Endothelial cell of umbilical vein (primary cell): ENCODE measurements at regions not wholly inside any gene's neighbourhood (a gene's known extent, or its start where the extent isn't known, plus 50 kb on each side); places are given as distances from the start of the nearest gene placed in this dataset.

Experiments
- BruUV-seq: library from RNA; stranded (reverse); fragments of 400-500 nt; replicated peaks from 2 replicates; lab custom pipeline; 2021; lab: Mats Ljungman, UMichigan
- CTCF ChIA-PET: fragments of 300-600, 350-600 bp; sonication (Branson Sonifier 250); formaldehyde crosslinking; loops from one replicate; lab custom pipeline; 2021; ENCODE audit warnings: antibody characterized with exemption, inconsistent platforms; lab: Charles Lee
- POLR2A ChIA-PET: fragments of 300-600, 350-600 bp; sonication (Branson Sonifier 250); formaldehyde crosslinking; loops from one replicate; lab custom pipeline; 2021; ENCODE audit warnings: antibody characterized with exemption, inconsistent platforms; lab: Charles Lee
- DNase-seq: peaks from one replicate; pipeline ENCODE4 v3.0.0-alpha.2; 2011; ENCODE audit warnings: low read depth, low spot score
- FAIRE-seq: peaks from 2 replicates; lab custom pipeline; 2011; peaks lifted over from hg19 to GRCh38; lab: Jason Lieb, UNC
- H2AFZ ChIP-seq: 2 replicates; pipeline ENCODE4 v1.6.0; 2012; ENCODE audit warnings: low read depth, low read length, control low read depth, inconsistent platforms
- H3K27ac ChIP-seq: 2 replicates; pipeline ENCODE4 v1.5.1; 2011; ENCODE audit warnings: low read depth, mild to moderate bottlenecking, control low read depth, low read length, moderate library complexity; ENCODE audit not compliant: insufficient read depth
- H3K27me3 ChIP-seq, 2 experiments: 2 replicates each; pipeline versions ENCODE4 v1.6.0 to v1.6.1; 2011; ENCODE audit warnings: low read length in 2 of 2, mixed read lengths in 1 of 2; ENCODE audit not compliant: control insufficient read depth in 2 of 2, insufficient read depth in 2 of 2
- H3K36me3 ChIP-seq, 2 experiments: 2 replicates in 1 of 2; 3 replicates in 1 of 2; pipeline ENCODE4 v1.5.1; 2011; ENCODE audit warnings: low read length in 2 of 2, mild to moderate bottlenecking in 1 of 2, moderate library complexity in 1 of 2; ENCODE audit not compliant: control insufficient read depth in 2 of 2, insufficient read depth in 2 of 2; ENCODE audit errors: extremely low read depth in 1 of 2
- H3K4me1 ChIP-seq: 3 replicates; pipeline ENCODE4 v1.5.1; 2011; ENCODE audit warnings: mild to moderate bottlenecking, low read length; ENCODE audit not compliant: control insufficient read depth, insufficient read depth; ENCODE audit errors: extremely low read depth
- H3K4me2 ChIP-seq: 2 replicates; pipeline ENCODE4 v1.6.1; 2011; ENCODE audit warnings: low read length, control low read depth, mixed read lengths; ENCODE audit not compliant: insufficient read depth
- H3K4me3 ChIP-seq, 3 experiments: fragments of 200-600 bp in 1 of 3; sonication (generic), shearing (Covaris generic) in 1 of 3; replicated peaks in 1 of 3; 2 replicates each; pipeline ENCODE4 v1.5.1; 2011 to 2016; ENCODE audit warnings: control low read depth in 3 of 3, low read length in 3 of 3, mild to moderate bottlenecking in 2 of 3, inconsistent platforms in 1 of 3, low read depth in 1 of 3, moderate library complexity in 1 of 3; ENCODE audit not compliant: insufficient read depth in 1 of 3
- H3K79me2 ChIP-seq: 2 replicates; pipeline ENCODE4 v1.6.0; 2012; ENCODE audit warnings: low read length, inconsistent platforms; ENCODE audit not compliant: control insufficient read depth, insufficient read depth
- H3K9ac ChIP-seq: replicated peaks from 2 replicates; pipeline ENCODE3; 2011; ENCODE audit warnings: low read length, control low read depth; ENCODE audit not compliant: insufficient read depth; ENCODE audit errors: extremely low read depth
- H3K9me1 ChIP-seq: replicated peaks from 3 replicates; pipeline ENCODE4 v1.6.0; 2011; ENCODE audit warnings: mild to moderate bottlenecking, low read length; ENCODE audit not compliant: control insufficient read depth, insufficient read depth; ENCODE audit errors: extremely low read depth
- H3K9me3 ChIP-seq: replicated peaks from 2 replicates; pipeline ENCODE4 v1.5.1; 2012; ENCODE audit warnings: low read length, inconsistent platforms; ENCODE audit not compliant: control insufficient read depth, insufficient read depth
- H4K20me1 ChIP-seq: replicated peaks from 2 replicates; pipeline ENCODE3; 2011; ENCODE audit warnings: mild to moderate bottlenecking, low read length; ENCODE audit not compliant: control insufficient read depth, insufficient read depth; ENCODE audit errors: extremely low read depth
- EZH2 ChIP-seq: IDR thresholded peaks from 2 replicates; pipeline ENCODE4 v1.6.1; 2012; ENCODE audit warnings: borderline replicate concordance, low read depth, mild to moderate bottlenecking, moderate library complexity, low read length, inconsistent platforms; ENCODE audit not compliant: severe bottlenecking
- FOS ChIP-seq: IDR thresholded peaks from 2 replicates; pipeline ENCODE4 v1.6.1; 2011; ENCODE audit warnings: mild to moderate bottlenecking, low read length, moderate library complexity, borderline replicate concordance; ENCODE audit not compliant: insufficient read depth
- GATA2 ChIP-seq: IDR thresholded peaks from 2 replicates; pipeline ENCODE4 v1.7.0; 2011; ENCODE audit warnings: low read depth, mild to moderate bottlenecking, moderate library complexity, mixed read lengths, low read length; ENCODE audit not compliant: insufficient read length, insufficient read depth
- JUN ChIP-seq: IDR thresholded peaks from 2 replicates; pipeline ENCODE4 v1.6.1; 2011; ENCODE audit warnings: borderline replicate concordance, low read depth; ENCODE audit not compliant: insufficient read length, insufficient read depth
- MAX ChIP-seq: IDR thresholded peaks from 2 replicates; pipeline ENCODE4 v1.6.1; 2011; ENCODE audit not compliant: insufficient read depth, insufficient read length
- MYC ChIP-seq: IDR thresholded peaks from one replicate; pipeline ENCODE4 v1.6.1; 2011; ENCODE audit warnings: mild to moderate bottlenecking, low read depth, low read length
- POLR2A ChIP-seq: IDR thresholded peaks from 2 replicates; pipeline ENCODE4 v1.6.1; 2012; ENCODE audit warnings: low read depth, mild to moderate bottlenecking, control low read depth, low read length
- dilution Hi-C: fragments of 300-500 bp; cut with MboI; formaldehyde crosslinking; loops from one replicate; pipeline ENCODE4 v1.15.0; 2019; ENCODE audit warnings: low sequenced_read_pairs; ENCODE audit not compliant: extremely low pct_ligation_motif_present
- intact Hi-C: fragments of 100-400 bp; cut with micrococcal nuclease; formaldehyde crosslinking; loops from one replicate; pipeline ENCODE4 v1.10.0; 2022

GRCh38 chr6:163999475-164000125 is 585.1 kb downstream of the QKI start:
- no TSS peak for BruUV-seq
- H3K9me1 ChIP-seq = no peaks in the 10 kb centered on the region
- POLR2A ChIA-PET = no interaction called here
- H2AFZ ChIP-seq = no peak overlapping the region
- H3K9ac ChIP-seq = peak overlapping the region; percentile 8
- H3K4me3 ChIP-seq = no peak overlapping the region
- H4K20me1 ChIP-seq = no peaks in the 10 kb centered on the region
- intact Hi-C loops (loop anchor here (5.0 kb wide), 1 partner anchor 108 kb away; no protein-coding TSS in a partner anchor), dilution Hi-C loops (no loop called here)
- no peaks in the 10 kb centered on the region for H3K9me3 ChIP-seq
- peak overlapping the region; percentile 37 for H3K27ac ChIP-seq
- H3K79me2 ChIP-seq = no peaks in the 10 kb centered on the region
- H3K36me3 ChIP-seq = no peaks in the 10 kb centered on the region
- no peak for FAIRE-seq
- no peaks in the 10 kb centered on the region for H3K27me3 ChIP-seq
- peak overlapping the region; percentile 43 for H3K4me2 ChIP-seq
- no peak for TF ChIP-seq POLR2A
- TF ChIP-seq JUN = no peak
- no peak for TF ChIP-seq MAX
- no peak for TF ChIP-seq EZH2
- TF ChIP-seq FOS = peak; percentile 46
- peak; percentile 82 for TF ChIP-seq GATA2
- CTCF ChIA-PET = interaction anchor here (1.4 to 1.7 kb wide), 3 partner anchors 11 to 99 kb away, joined by 3 to 6 read pairs (median 5); no protein-coding TSS in a partner anchor
- H3K4me1 ChIP-seq = peaks cover 27% of the 10 kb centered on the region
- DNase-seq = no peak

DNA sequence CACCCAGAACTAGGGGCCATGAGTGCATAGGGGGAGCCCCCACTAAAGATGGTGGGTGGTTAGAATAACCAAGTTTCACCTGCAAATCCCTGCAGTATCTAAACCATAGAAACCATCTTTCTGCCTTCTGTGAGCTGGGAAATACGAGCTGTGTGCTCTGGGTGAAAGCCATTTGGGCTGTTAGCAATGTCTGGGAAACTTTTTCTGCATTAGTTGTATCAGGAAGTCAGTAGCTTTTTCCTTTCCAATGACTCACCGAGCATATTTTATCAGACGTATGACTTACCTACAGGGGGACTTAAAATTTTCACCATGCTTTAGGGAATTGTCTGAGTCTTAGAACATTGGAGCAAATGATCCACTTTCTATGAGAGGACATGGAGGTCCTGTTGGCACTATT is 584.0 kb downstream of the QKI start:
- Histone ChIP-seq H2AFZ (no peak overlapping the region), H3K4me1 (peaks cover 27% of the 10 kb centered on the region), H4K20me1 (no peaks in the 10 kb centered on the region), H3K4me2 (peak overlapping the region; percentile 30), H3K4me3 (no peak overlapping the region), H3K9ac (no peak overlapping the region), H3K79me2 (no peaks in the 10 kb centered on the region), H3K27ac (peak overlapping the region; percentile 24), H3K9me1 (no peaks in the 10 kb centered on the region), H3K36me3 (no peaks in the 10 kb centered on the region), H3K27me3 (no peaks in the 10 kb centered on the region), H3K9me3 (no peaks in the 10 kb centered on the region)
- intact Hi-C loops (loop anchor here (5.0 kb wide), 1 partner anchor 109 kb away; no protein-coding TSS in a partner anchor), dilution Hi-C loops (no loop called here)
- TF ChIP-seq MYC (no peak), FOS (peak; percentile 38)
- ChIA-PET POLR2A (no interaction called here), CTCF (interaction anchor here (1.0 to 1.7 kb wide), 3 partner anchors 10 to 111 kb away, joined by 3 to 5 read pairs (median 3); no protein-coding TSS in a partner anchor)
- no peak for FAIRE-seq
- BruUV-seq = no TSS peak
- DNase-seq = no peak
